Fibroblast of pulmonary artery (primary cell): ENCODE measurements at regions not wholly inside any gene's neighbourhood (a gene's known extent, or its start where the extent isn't known, plus 50 kb on each side); places are given as distances from the start of the nearest gene placed in this dataset.

ENCODE experiments used
- DNase-seq: peaks from one replicate; pipeline ENCODE4 v3.0.0-alpha.2; 2010; ENCODE audit warnings: low read depth
- H3K4me3 ChIP-seq: replicated peaks from 2 replicates; pipeline ENCODE4 v1.5.1; 2011; ENCODE audit warnings: low read depth, mild to moderate bottlenecking, control low read depth, low read length, moderate library complexity
- CTCF ChIP-seq: IDR thresholded peaks from 2 replicates; pipeline ENCODE4 v1.5.1; 2011; ENCODE audit warnings: mild to moderate bottlenecking, control low read depth, low read length, inconsistent platforms; ENCODE audit errors: missing control alignments

- DNase-seq: no peak
- TF ChIP-seq CTCF: no peak
- H3K4me3 ChIP-seq: no peak overlapping the region
Measured at GRCh38 chr16:62089715-62090114, 53.5 kb upstream of the CDH8 start.

- no peak for TF ChIP-seq CTCF
- H3K4me3 ChIP-seq: no peak overlapping the region
- no peak for DNase-seq
Measured at GRCh38 chr16:62088731-62089410, 52.6 kb upstream of the CDH8 start.
